ENCODE measurements at regions not wholly inside any gene's neighbourhood (a gene's known extent, or its start where the extent isn't known, plus 50 kb on each side); places are given as distances from the start of the nearest gene placed in this dataset.

GRCh38 chr5:14019768-14020290 is 75.3 kb upstream of the DNAH5 start:
- no peak for DNase-seq (ENCODE audit: low read depth in 2 of 3, low spot score in 2 of 3)

DNA sequence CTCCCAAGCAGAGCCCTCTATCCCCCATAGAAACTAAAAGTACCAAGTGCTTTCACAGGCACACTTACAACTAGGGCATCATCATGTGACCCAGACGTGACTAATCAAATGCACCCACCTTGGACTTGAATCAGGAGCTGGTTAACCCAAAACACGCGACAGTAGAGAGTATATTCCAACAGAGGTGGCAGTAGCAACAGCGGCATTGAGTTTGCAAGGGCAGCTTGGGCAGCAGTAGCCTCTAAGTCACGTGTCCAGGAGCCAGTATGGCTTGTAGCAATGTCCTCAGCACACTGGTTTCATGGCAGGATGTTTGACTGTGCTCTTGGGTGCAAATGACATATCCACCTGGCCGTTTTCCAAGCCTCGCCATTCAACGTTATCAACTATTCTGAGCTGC is 73.4 kb upstream of the DNAH5 start:
- no peak for DNase-seq (ENCODE audit: low read depth in 2 of 3, low spot score in 2 of 3)

- no peak for DNase-seq (ENCODE audit: low read depth in 2 of 3, low spot score in 2 of 3)
Observed at GRCh38 chr5:14016549-14016948, 72.1 kb upstream of the DNAH5 start.

DNA sequence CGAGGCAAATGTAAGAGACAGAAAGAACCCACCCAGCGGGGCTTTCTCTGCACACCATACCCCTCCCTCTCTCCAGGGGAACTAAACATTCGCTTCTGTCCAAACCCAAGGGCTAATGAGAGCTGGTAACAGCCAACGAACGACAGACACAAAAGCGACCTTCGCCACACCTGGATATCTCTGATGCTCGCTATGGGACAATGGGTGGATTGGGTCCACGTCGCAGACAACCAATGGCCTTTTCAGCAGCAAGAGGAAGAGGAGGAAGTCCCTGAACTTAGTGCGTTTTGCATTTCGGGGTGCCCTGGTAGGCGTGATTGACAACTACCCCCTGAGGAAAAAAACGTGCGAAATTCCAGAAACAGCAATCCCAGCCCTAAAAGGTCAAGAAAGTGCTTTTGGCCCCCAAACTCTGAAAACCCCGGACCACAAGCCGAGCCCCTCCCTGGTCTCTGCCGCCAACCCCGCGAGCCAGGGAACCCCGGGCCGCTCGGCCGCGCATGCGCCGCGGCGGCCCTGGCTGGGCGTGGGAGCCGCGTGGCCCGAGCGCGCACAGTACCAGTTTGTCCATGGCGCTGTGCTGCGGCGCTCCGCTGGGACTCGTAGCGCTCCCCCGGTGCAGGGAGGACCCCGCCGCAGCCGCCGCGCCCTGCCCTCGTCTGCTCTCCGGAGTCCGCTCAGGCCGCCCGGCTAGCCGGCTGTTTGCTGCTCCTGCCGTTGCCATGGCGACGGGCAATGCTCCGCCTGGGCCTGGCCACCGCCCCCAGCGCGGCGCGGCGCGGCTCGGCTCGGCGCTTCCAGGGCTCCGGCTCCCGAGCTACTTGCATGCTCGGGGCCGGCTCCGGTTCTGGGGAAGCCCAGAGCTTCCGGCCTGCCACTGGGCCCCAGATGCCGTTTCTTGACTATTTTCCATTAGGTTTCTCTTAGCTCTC is 66.9 kb upstream of the DNAH5 start:
- peak; percentile 10 to 41 (median 37) for DNase-seq (ENCODE audit: low read depth in 2 of 3, low spot score in 2 of 3)

GRCh38 chr5:14009575-14009974 is 65.1 kb upstream of the DNAH5 start:
- DNase-seq (ENCODE audit: low read depth in 2 of 3, low spot score in 2 of 3), result no peak

DNA sequence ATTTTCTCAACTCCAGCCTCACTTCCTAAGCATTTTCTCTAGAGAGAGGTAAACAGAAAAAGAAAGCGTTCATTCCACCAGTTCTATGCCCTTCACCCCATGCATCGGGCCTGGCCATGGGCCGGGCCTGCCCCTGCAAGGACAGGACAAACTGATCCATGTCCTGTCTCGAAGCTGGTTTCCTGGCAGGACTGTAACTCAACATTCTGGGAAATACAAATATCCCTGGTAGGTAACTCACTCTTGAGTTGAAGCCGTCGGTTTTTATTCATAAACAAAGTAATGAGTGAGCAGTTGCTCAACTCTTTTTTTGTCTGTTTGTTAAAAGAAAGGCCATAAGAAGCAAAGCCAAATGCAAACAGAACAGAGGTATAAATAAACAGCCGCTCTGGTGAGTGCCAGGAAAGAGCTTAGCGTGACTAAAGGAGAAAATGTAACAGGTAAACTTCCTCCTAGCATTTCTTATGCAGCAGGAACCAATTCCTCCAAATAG is 64.4 kb upstream of the DNAH5 start:
- DNase-seq (ENCODE audit: low read depth in 2 of 3, low spot score in 2 of 3), result no peak

DNA sequence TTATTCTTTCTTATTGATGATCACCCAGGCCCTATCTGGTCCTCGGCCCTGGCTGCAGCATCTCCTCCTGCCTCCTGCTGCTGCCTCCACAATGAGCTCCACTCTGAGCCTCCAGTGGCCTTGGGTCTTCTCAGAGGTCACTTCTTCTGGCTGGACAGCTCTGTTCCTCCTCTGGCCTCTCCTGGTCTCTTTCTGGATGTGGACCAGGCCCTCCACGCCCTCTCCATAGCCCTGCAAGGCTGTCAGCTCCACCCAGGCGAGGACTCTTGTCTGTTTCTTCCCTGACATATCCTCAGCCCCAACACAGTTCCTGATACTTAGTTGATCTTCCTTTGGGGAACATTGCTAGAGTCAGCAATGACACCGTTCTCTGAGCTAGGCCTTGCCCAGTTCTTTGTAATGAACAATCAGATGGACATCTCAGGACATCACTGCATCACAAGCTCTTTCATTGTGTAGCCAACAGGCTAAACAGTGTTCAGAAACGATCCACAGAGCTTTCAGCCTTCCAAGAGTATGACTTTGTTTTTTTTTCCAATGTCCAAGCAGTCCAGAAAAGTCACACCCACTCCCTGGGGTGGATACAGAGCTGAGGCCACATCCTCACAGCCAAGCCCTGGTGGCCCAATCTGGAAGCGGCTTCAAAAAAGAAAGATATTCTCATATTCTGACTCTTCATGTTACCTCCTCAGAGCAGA is 62.5 kb upstream of the DNAH5 start:
- no peak for DNase-seq (ENCODE audit: low read depth in 2 of 3, low spot score in 2 of 3)

- no peak for DNase-seq (ENCODE audit: low read depth in 2 of 3, low spot score in 2 of 3)
Observed at GRCh38 chr5:14004598-14005394, 60.3 kb upstream of the DNAH5 start.

DNA sequence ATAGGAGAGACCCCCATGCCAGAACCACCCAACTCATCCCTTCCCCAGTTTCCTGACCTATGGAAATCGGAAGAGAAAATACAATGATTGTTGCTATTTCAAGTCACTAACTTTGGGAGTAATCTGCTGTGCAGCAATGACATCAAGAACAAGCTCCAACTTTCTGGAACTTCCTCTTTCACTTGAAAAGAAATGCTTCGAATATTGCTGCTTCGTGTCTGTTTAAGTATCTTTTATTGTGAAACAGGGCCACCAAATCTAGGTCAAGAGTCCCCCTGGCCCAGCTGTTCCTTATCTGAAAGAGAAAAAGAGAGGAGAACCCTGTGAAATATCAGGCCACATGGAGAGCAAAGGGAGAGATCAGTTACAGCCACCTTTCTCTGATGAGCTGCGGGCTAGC is 59.4 kb upstream of the DNAH5 start:
- no peak for DNase-seq (ENCODE audit: low read depth in 2 of 3, low spot score in 2 of 3)

- no peak for DNase-seq (ENCODE audit: low read depth in 2 of 3, low spot score in 2 of 3)
Observed at GRCh38 chr5:14003513-14003912, 59.0 kb upstream of the DNAH5 start.

- DNase-seq (ENCODE audit: low read depth in 2 of 3, low spot score in 2 of 3), result no peak
Observed at GRCh38 chr5:13998254-13998653, 53.8 kb upstream of the DNAH5 start.

GRCh38 chr5:13997514-13997913 is 53.0 kb upstream of the DNAH5 start:
- DNase-seq (ENCODE audit: low read depth in 2 of 3, low spot score in 2 of 3), result no peak

GRCh38 chr5:13994621-13995253 is 50.2 kb upstream of the DNAH5 start:
- no peak for DNase-seq (ENCODE audit: low read depth in 2 of 3, low spot score in 2 of 3)
